Panc1 (cell line): ENCODE measurements at regions not wholly inside any gene's neighbourhood (a gene's known extent, or its start where the extent isn't known, plus 50 kb on each side); places are given as distances from the start of the nearest gene placed in this dataset.

Source experiments
- ATAC-seq: fragments of 200-7000 bp; cut with Tn5 transposase; 2 replicates; pipeline ENCODE4 v1.9.1; 2020; ENCODE audit warnings: mild to moderate bottlenecking, moderate library complexity
- BruUV-seq: library from RNA; stranded (reverse); fragments of 400-500 nt; replicated peaks from 2 replicates; lab custom pipeline; 2021; lab: Mats Ljungman, UMichigan
- CTCF ChIA-PET: fragments of 300-600 bp; sonication (Branson Sonifier 250); formaldehyde crosslinking; loops from one replicate; lab custom pipeline; 2022; ENCODE audit warnings: antibody characterized with exemption; lab: Charles Lee
- POLR2A ChIA-PET: fragments of 300-600 bp; sonication (Branson Sonifier 250); formaldehyde crosslinking; loops from one replicate; lab custom pipeline; 2022; ENCODE audit warnings: antibody characterized with exemption; lab: Charles Lee
- DNase-seq: peaks from one replicate; pipeline ENCODE4 v3.0.0-alpha.2; 2010; ENCODE audit warnings: low read depth, low spot score
- H3K27ac ChIP-seq: 2 replicates; pipeline ENCODE4 v1.5.1; 2011; ENCODE audit warnings: mild to moderate bottlenecking, low read length, inconsistent platforms
- H3K27me3 ChIP-seq: fragments of 200-500 bp; sonication (Bioruptor generic); 2 replicates; pipeline ENCODE4 v1.6.0; 2014; ENCODE audit warnings: low read length, inconsistent platforms; ENCODE audit not compliant: control insufficient read depth, insufficient read depth
- H3K36me3 ChIP-seq: fragments of 200-500 bp; sonication (Bioruptor generic); 2 replicates; pipeline ENCODE4 v1.5.1; 2014; ENCODE audit warnings: inconsistent platforms, mild to moderate bottlenecking, low read length, moderate library complexity; ENCODE audit not compliant: control insufficient read depth, insufficient read depth
- H3K4me1 ChIP-seq: 2 replicates; pipeline ENCODE4 v1.5.1; 2011; ENCODE audit warnings: inconsistent platforms, mild to moderate bottlenecking, low read length, moderate library complexity; ENCODE audit not compliant: control insufficient read depth, insufficient read depth
- H3K4me3 ChIP-seq, 2 experiments: 2 replicates each; pipeline ENCODE4 v1.5.1; 2011 to 2012; ENCODE audit warnings: low read depth in 2 of 2, low read length in 2 of 2, mild to moderate bottlenecking in 2 of 2, inconsistent platforms in 1 of 2, moderate library complexity in 1 of 2
- H3K9me3 ChIP-seq: fragments of 200-500 bp; sonication (Bioruptor generic); 2 replicates; pipeline ENCODE4 v1.5.1; 2014; ENCODE audit warnings: low read depth, mild to moderate bottlenecking, inconsistent platforms, low read length, moderate library complexity; ENCODE audit not compliant: control insufficient read depth, insufficient read depth
- CTCF ChIP-seq: fragments of 450-650 bp; IDR thresholded peaks from 2 replicates; pipeline ENCODE4 v1.5.1; 2017; ENCODE audit warnings: mild to moderate bottlenecking
- POLR2AphosphoS5 ChIP-seq: IDR thresholded peaks from 2 replicates; pipeline ENCODE4 v1.6.1; 2012; ENCODE audit warnings: mild to moderate bottlenecking, low read depth, low read length, moderate library complexity
- SIN3A ChIP-seq: IDR thresholded peaks from 2 replicates; pipeline ENCODE4 v1.6.1; 2012; ENCODE audit warnings: low read depth, mild to moderate bottlenecking, low read length, moderate library complexity, borderline replicate concordance; ENCODE audit not compliant: insufficient read depth
- TCF7L2 ChIP-seq: IDR thresholded peaks from 2 replicates; pipeline ENCODE4 v1.6.1; 2011; ENCODE audit warnings: mild to moderate bottlenecking, low read depth, low read length, inconsistent platforms
- in situ Hi-C: cut with HindIII; loops from 2 replicates; pipeline ENCODE4 v1.10.0; 2016; ENCODE audit warnings: low sequenced_read_pairs, low pct_unique_long_range_greater_than_20kb
- intact Hi-C: fragments of 100-400 bp; cut with micrococcal nuclease; formaldehyde crosslinking; loops from one replicate; pipeline ENCODE4 v1.10.0; 2022; ENCODE audit not compliant: unreplicated experiment
- TF ChIP-seq, protein P1 (sequence below), 2 experiments: IDR thresholded peaks; 2 replicates each; pipeline ENCODE4 v1.6.1; 2011 to 2012; ENCODE audit warnings: low read depth in 2 of 2, control low read depth in 1 of 2, low read length in 1 of 2, mild to moderate bottlenecking in 1 of 2, moderate library complexity in 1 of 2; ENCODE audit not compliant: insufficient read depth in 1 of 2

GRCh38 chr13:111423168-111423785, 102.8 kb downstream of the TEX29 start:
- DNase-seq = no peak
- H3K4me1 ChIP-seq = no peaks in the 10 kb centered on the region
- intact Hi-C loops = no loop called here
- BruUV-seq = no TSS peak
- H3K27me3 ChIP-seq = no peaks in the 10 kb centered on the region; the same call in 1 of the 2 replicates
- no peak overlapping the region for H3K27ac ChIP-seq
- POLR2A ChIA-PET = no interaction called here
- CTCF ChIA-PET = no interaction called here
- in situ Hi-C loops = no loop called here
- TF ChIP-seq, protein P1, sequence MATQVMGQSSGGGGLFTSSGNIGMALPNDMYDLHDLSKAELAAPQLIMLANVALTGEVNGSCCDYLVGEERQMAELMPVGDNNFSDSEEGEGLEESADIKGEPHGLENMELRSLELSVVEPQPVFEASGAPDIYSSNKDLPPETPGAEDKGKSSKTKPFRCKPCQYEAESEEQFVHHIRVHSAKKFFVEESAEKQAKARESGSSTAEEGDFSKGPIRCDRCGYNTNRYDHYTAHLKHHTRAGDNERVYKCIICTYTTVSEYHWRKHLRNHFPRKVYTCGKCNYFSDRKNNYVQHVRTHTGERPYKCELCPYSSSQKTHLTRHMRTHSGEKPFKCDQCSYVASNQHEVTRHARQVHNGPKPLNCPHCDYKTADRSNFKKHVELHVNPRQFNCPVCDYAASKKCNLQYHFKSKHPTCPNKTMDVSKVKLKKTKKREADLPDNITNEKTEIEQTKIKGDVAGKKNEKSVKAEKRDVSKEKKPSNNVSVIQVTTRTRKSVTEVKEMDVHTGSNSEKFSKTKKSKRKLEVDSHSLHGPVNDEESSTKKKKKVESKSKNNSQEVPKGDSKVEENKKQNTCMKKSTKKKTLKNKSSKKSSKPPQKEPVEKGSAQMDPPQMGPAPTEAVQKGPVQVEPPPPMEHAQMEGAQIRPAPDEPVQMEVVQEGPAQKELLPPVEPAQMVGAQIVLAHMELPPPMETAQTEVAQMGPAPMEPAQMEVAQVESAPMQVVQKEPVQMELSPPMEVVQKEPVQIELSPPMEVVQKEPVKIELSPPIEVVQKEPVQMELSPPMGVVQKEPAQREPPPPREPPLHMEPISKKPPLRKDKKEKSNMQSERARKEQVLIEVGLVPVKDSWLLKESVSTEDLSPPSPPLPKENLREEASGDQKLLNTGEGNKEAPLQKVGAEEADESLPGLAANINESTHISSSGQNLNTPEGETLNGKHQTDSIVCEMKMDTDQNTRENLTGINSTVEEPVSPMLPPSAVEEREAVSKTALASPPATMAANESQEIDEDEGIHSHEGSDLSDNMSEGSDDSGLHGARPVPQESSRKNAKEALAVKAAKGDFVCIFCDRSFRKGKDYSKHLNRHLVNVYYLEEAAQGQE (IDR thresholded peaks at IDR 0.05; ENCODE audit: insufficient read depth in 1 of 2, low read depth in 2 of 2, low read length in 1 of 2) = no peak
- TF ChIP-seq POLR2AphosphoS5 (no peak), CTCF (no peak), SIN3A (no peak), TCF7L2 (no peak)
- H3K4me3 ChIP-seq = no peak overlapping the region
- no peak for ATAC-seq
- H3K9me3 ChIP-seq = no peaks in the 10 kb centered on the region
- no peaks in the 10 kb centered on the region for H3K36me3 ChIP-seq

DNA sequence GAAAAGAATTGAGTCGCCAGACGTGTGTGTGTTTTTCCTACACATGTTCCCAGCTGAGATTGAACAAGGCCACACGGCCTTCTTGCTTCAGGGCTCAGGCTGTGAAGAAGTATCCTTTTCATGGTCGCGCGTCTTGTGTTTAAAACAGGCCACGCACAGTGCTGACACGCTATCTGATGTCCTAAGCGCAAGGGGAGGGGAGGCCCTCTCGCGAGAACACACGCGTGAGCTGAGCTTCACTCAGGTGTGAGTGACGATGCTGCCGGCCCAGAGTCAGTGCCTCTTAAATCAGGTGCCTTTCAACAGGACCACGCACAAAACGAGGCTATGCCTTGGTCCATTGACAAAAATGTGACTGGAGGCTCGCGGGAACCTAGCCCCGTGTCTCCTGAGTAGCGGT, 103.7 kb downstream of the TEX29 start:
- TF ChIP-seq SIN3A (no peak), CTCF (no peak), POLR2AphosphoS5 (no peak), TCF7L2 (no peak)
- TF ChIP-seq, protein P1 (IDR thresholded peaks at IDR 0.05; ENCODE audit: insufficient read depth in 1 of 2, low read depth in 2 of 2, low read length in 1 of 2) = no peak
- no peaks in the 10 kb centered on the region for H3K4me1 ChIP-seq
- no peaks in the 10 kb centered on the region for H3K36me3 ChIP-seq
- no peak overlapping the region for H3K27ac ChIP-seq
- no peaks in the 10 kb centered on the region; the same call in 1 of the 2 replicates for H3K27me3 ChIP-seq
- ChIA-PET CTCF (no interaction called here), POLR2A (no interaction called here)
- in situ Hi-C loops (no loop called here), intact Hi-C loops (no loop called here)
- no peak overlapping the region for H3K4me3 ChIP-seq
- no peaks in the 10 kb centered on the region for H3K9me3 ChIP-seq
- ATAC-seq (no peak), DNase-seq (no peak)
- BruUV-seq = no TSS peak
